ENCODE measurements at regions not wholly inside any gene's neighbourhood (a gene's known extent, or its start where the extent isn't known, plus 50 kb on each side); places are given as distances from the start of the nearest gene placed in this dataset.

- Histone ChIP-seq H3K36me3 (no peaks in the 10 kb centered on the region), H3K4me3 (no peak overlapping the region), H3K27me3 (no peaks in the 10 kb centered on the region), H3K27ac (no peak overlapping the region), H3K4me1 (no peaks in the 10 kb centered on the region), H3K9me3 (peaks cover 0 to 10% (median 0%) of the 10 kb centered on the region in 11 donors)
- no peak for TF ChIP-seq CTCF (IDR thresholded peaks at IDR 0.05)
- ATAC-seq (no peak), DNase-seq (no peak)
- WGBS, 2 donors: 22 to 34% methylated on average over 1 of the region's 1 CpG
- intact Hi-C loops (cut with DNase I): no loop called here
These were observed 628.8 kb downstream of the SLITRK6 start for GRCh38 chr13:85170372-85170771.

GRCh38 chr13:85166891-85167290, 632.3 kb downstream of the SLITRK6 start:
- ATAC-seq: no peak
- Histone ChIP-seq H3K4me1 (no peaks in the 10 kb centered on the region), H3K27me3 (no peaks in the 10 kb centered on the region), H3K4me3 (no peak overlapping the region), H3K9me3 (peaks cover 0 to 13% (median 0%) of the 10 kb centered on the region in 11 donors), H3K27ac (no peak overlapping the region), H3K36me3 (no peaks in the 10 kb centered on the region)
- no peak for TF ChIP-seq CTCF (IDR thresholded peaks at IDR 0.05)
- WGBS, 2 donors: 49 to 58% methylated on average over 1 of the region's 1 CpG
- no peak for DNase-seq
- intact Hi-C loops (cut with DNase I): no loop called here

- Histone ChIP-seq H3K4me1 (no peaks in the 10 kb centered on the region), H3K27me3 (no peaks in the 10 kb centered on the region), H3K4me3 (no peak overlapping the region), H3K27ac (no peak overlapping the region), H3K9me3 (peaks cover 0 to 24% (median 0%) of the 10 kb centered on the region in 11 donors), H3K36me3 (no peaks in the 10 kb centered on the region)
- intact Hi-C loops (cut with DNase I): no loop called here
- WGBS, 2 donors: 72 to 79% methylated on average over 2 of the region's 2 CpGs
- ATAC-seq (no peak), DNase-seq (no peak)
- TF ChIP-seq CTCF (IDR thresholded peaks at IDR 0.05): no peak
These were observed 636.2 kb downstream of the SLITRK6 start for GRCh38 chr13:85163063-85163462.

GRCh38 chr13:85148009-85148408, 651.2 kb downstream of the SLITRK6 start:
- Histone ChIP-seq H3K9me3 (peaks cover 0 to 7% (median 0%) of the 10 kb centered on the region in 11 donors), H3K36me3 (no peaks in the 10 kb centered on the region), H3K27ac (no peak overlapping the region), H3K27me3 (no peaks in the 10 kb centered on the region), H3K4me1 (no peaks in the 10 kb centered on the region), H3K4me3 (no peak overlapping the region)
- intact Hi-C loops (cut with DNase I): no loop called here
- ATAC-seq: no peak
- TF ChIP-seq CTCF (IDR thresholded peaks at IDR 0.05): no peak
- 35 to 36% methylated on average over 4 of the region's 4 CpGs for WGBS, 2 donors
- DNase-seq: no peak
